ENCODE measurements at regions not wholly inside any gene's neighbourhood (a gene's known extent, or its start where the extent isn't known, plus 50 kb on each side); places are given as distances from the start of the nearest gene placed in this dataset.

GRCh38 chr6:160812097-160812496 lies 110.1 kb downstream of the PLG start:
- TF ChIP-seq YY1 (IDR thresholded peaks at IDR 0.05; ENCODE audit: insufficient read depth, insufficient read length) (no peak), SUZ12 (IDR thresholded peaks at IDR 0.05; ENCODE audit: extremely low read depth, insufficient read depth, insufficient read length) (no peak), ZNF274 (IDR thresholded peaks at IDR 0.05; ENCODE audit: low read depth, low read length) (no peak)
